ENCODE measurements at regions not wholly inside any gene's neighbourhood (a gene's known extent, or its start where the extent isn't known, plus 50 kb on each side); places are given as distances from the start of the nearest gene placed in this dataset.

GRCh38 chr1:232893481-232894313, 56.7 kb upstream of the NTPCR start:
- DNase-seq: no peak

DNA sequence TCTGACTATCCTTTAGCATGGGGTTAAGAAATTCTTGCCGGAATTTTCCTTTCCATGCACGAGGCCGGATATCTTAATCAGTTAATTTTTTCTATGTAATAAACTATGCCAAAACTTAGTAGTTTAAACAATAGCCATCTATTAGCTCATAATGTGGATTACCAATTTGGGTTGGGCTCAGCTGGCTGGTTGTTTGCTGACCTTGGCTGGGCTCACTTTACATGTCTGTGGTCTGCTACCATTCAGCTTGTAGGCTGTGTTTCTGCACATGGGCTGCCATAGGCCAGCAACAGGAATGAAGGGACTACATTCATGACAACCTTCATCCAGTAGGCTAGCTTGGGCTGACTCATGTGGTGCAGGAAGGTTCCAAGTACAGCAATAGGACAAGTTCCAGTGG, 56.0 kb upstream of the NTPCR start:
- no peak for DNase-seq

DNA sequence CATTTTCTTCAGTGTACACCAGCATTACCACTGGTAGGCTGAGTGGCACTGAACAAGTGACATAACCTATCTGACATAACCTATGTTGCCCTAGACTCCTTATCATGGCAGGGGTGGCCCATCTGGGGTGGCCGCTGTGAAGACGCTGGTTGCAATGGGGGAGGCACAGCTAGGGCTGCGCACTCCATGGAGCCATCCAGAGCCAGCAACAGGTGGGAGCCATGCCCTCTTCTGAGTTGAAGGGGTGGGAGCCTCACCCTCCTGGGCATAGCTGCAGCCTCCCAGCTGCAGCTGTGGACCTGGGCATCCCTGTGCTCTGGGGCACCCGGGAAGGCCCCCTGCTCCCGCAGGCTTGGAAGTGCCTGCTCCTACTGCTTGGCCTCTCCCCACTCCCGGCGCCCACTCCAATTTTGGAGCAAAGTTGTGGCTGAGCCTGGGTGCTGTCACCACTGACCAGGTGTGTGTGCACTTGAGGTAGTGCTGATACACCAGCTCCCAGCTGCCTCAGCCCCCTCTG, 52.4 kb upstream of the NTPCR start:
- no peak for DNase-seq

DNA sequence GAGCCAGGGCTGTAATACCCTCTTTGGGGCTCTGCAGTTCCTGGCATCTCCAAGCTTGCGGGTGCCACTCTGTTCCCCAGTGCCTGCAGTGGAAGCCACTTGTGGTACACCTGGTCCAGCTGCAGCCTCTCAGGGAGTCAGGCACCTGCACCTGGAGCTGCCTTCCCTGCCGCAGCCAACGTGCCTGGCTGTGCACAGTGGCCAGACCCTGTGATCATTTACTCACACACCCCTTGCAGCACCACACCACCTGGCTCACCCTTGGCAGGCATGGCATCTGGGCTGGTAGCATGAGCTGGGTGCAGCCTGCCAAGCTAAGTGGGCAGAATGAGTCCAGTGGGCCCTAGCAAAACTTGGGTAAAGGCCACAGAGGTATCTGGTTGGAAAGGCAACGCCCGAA, 51.1 kb upstream of the NTPCR start:
- DNase-seq: no peak

DNA sequence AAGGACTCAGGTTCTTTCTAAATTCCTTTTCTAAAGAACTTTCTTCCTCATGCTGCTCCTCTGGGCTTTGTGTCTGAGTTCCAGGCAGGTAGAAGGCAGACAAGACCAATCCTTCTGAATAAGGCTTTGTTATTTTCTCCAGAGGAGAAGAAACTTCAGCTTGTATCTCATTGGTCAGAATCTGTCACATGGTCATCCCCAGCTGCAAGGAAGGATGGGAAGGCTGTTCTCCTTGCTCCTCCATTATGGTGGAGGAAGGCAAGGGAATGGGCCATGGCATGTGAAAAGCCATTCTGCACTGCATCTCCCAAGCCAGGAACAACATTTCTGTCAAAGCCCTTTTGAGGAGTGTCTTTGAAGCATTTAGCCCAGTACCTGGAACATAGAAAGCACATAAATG, 50.6 kb upstream of the NTPCR start:
- no peak for DNase-seq
